Gastroesophageal sphincter (tissue), 4 donors: ENCODE measurements at regions not wholly inside any gene's neighbourhood (a gene's known extent, or its start where the extent isn't known, plus 50 kb on each side); places are given as distances from the start of the nearest gene placed in this dataset.
A peak's percentile ranks its signal among the peaks of the same experiment; 100 is the strongest.

ENCODE experiments used
- ATAC-seq: fragments of 150-250 bp; one replicate; pipeline ENCODE4 v1.9.1; 2016; ENCODE audit warnings: mild to moderate bottlenecking, moderate library complexity
- H3K27ac ChIP-seq, 4 donors: fragments of 200-600 bp; sonication (generic) in 3 of 4; 1 replicate in 3 of 4; 2 replicates in 1 of 4; pipeline ENCODE4 v1.5.1; 2016 to 2019
- H3K27me3 ChIP-seq: fragments of 200-600 bp; sonication (generic); one replicate; pipeline ENCODE4 v1.5.1; 2019
- H3K36me3 ChIP-seq, 2 donors: fragments of 200-600 bp; sonication (generic); one replicate each; pipeline ENCODE4 v1.5.1; 2019; ENCODE audit warnings: control low read depth in 1 of 2
- H3K4me1 ChIP-seq, 3 donors: fragments of 200-600 bp; sonication (generic); 1 replicate in 2 of 3; 2 replicates in 1 of 3; pipeline ENCODE4 v1.5.1; 2016 to 2019; ENCODE audit warnings: control low read depth in 2 of 3
- H3K4me3 ChIP-seq, 2 donors: fragments of 200-600 bp; sonication (generic); one replicate each; pipeline ENCODE4 v1.5.1; 2019; ENCODE audit warnings: mild to moderate bottlenecking in 1 of 2, moderate library complexity in 1 of 2
- H3K9me3 ChIP-seq, 3 donors: fragments of 200-600 bp; sonication (generic); one replicate each; pipeline ENCODE4 v1.5.1; 2017 to 2019; ENCODE audit warnings: control low read depth in 2 of 3
- CTCF ChIP-seq, 4 experiments: fragments of 200-600 bp in 2 of 4; fragments of 450-650 bp in 2 of 4; sonication (generic) in 1 of 4; IDR thresholded peaks; one replicate each; pipeline ENCODE4 v1.5.1; 2017 to 2019; ENCODE audit warnings: antibody characterized with exemption in 4 of 4, mild to moderate bottlenecking in 2 of 4, moderate library complexity in 2 of 4
- EP300 ChIP-seq: sonication (generic); formaldehyde crosslinking; IDR thresholded peaks from one replicate; pipeline ENCODE4 v1.6.1; 2017; ENCODE audit warnings: antibody characterized with exemption, mild to moderate bottlenecking
- POLR2A ChIP-seq, 2 donors: fragments of 450-650 bp; IDR thresholded peaks; one replicate each; pipeline ENCODE4 v1.6.1; 2017; ENCODE audit warnings: antibody characterized with exemption in 2 of 2, mild to moderate bottlenecking in 2 of 2, moderate library complexity in 1 of 2
- POLR2AphosphoS5 ChIP-seq: sonication (generic); formaldehyde crosslinking; IDR thresholded peaks from one replicate; pipeline ENCODE4 v1.6.1; 2017; ENCODE audit warnings: antibody characterized with exemption
- WGBS, 2 donors: methylation state at CpG; one replicate each; pipeline ENCODE4 v1.1.5; 2018; ENCODE audit warnings: low coverage in 1 of 2; 5-methylcytosine and 5-hydroxymethylcytosine counted together

- ATAC-seq: no peak
- no peaks in the 10 kb centered on the region for H3K9me3 ChIP-seq
- peaks cover 0 to 67% (median 17%) of the 10 kb centered on the region in 3 donors for H3K4me1 ChIP-seq
- H3K27me3 ChIP-seq: no peaks in the 10 kb centered on the region
- TF ChIP-seq POLR2A (IDR thresholded peaks at IDR 0.05) (no peak), CTCF (IDR thresholded peaks at IDR 0.05) (no peak), POLR2AphosphoS5 (no peak), EP300 (no peak)
- H3K36me3 ChIP-seq: no peaks in the 10 kb centered on the region
- H3K4me3 ChIP-seq: no peak overlapping the region
- WGBS, 2 donors: 75% methylated on average over 8 of the region's 11 CpGs; no CpG with 5 or more reads in 1 of the 2 donors
- H3K27ac ChIP-seq: peak overlapping the region in 1 of 4 donors; percentile 9
Measured at GRCh38 chr2:120803764-120804335, 68.2 kb downstream of the GLI2 start.

- Histone ChIP-seq H3K4me1 (peaks cover 0 to 61% (median 17%) of the 10 kb centered on the region in 3 donors), H3K36me3 (no peaks in the 10 kb centered on the region), H3K4me3 (no peak overlapping the region), H3K9me3 (no peaks in the 10 kb centered on the region), H3K27me3 (no peaks in the 10 kb centered on the region), H3K27ac (peak overlapping the region in 1 of 4 donors; percentile 64)
- TF ChIP-seq EP300 (no peak), POLR2AphosphoS5 (no peak), CTCF (IDR thresholded peaks at IDR 0.05) (no peak), POLR2A (IDR thresholded peaks at IDR 0.05) (no peak)
- ATAC-seq: no peak
- WGBS, 2 donors: 100% methylated on average over 1 of the region's 6 CpGs; no CpG with 5 or more reads in 1 of the 2 donors
Measured at GRCh38 chr2:120804459-120804858, 68.8 kb downstream of the GLI2 start.

- WGBS, 2 donors: 91 to 96% methylated on average over 6 to 7 of the region's 13 CpGs
- Histone ChIP-seq H3K36me3 (no peaks in the 10 kb centered on the region), H3K4me1 (peaks cover 0 to 55% (median 17%) of the 10 kb centered on the region in 3 donors), H3K27me3 (no peaks in the 10 kb centered on the region), H3K27ac (peak overlapping the region in 3 of 4 donors; percentile 20 to 64 (median 56)), H3K4me3 (no peak overlapping the region), H3K9me3 (no peaks in the 10 kb centered on the region)
- no peak for TF ChIP-seq CTCF (IDR thresholded peaks at IDR 0.05)
- no peak for ATAC-seq
Measured at GRCh38 chr2:120805011-120805410, 69.3 kb downstream of the GLI2 start.

GRCh38 chr2:120805602-120806001 lies 69.9 kb downstream of the GLI2 start:
- peak; percentile 13 for ATAC-seq
- Histone ChIP-seq H3K9me3 (no peaks in the 10 kb centered on the region), H3K4me3 (no peak overlapping the region), H3K27ac (peak overlapping the region in 3 of 4 donors; percentile 20 to 64 (median 56)), H3K4me1 (peaks cover 0 to 54% (median 17%) of the 10 kb centered on the region in 3 donors), H3K27me3 (no peaks in the 10 kb centered on the region), H3K36me3 (no peaks in the 10 kb centered on the region)
- TF ChIP-seq POLR2AphosphoS5: peak; percentile 79
- no peak for TF ChIP-seq CTCF (IDR thresholded peaks at IDR 0.05)
- WGBS, 2 donors: 27 to 29% methylated on average over 4 of the region's 4 CpGs

- TF ChIP-seq CTCF (IDR thresholded peaks at IDR 0.05): no peak
- no peak for TF ChIP-seq POLR2A (IDR thresholded peaks at IDR 0.05)
- TF ChIP-seq POLR2AphosphoS5: no peak
- TF ChIP-seq EP300: no peak
- Histone ChIP-seq H3K36me3 (peaks cover 0 to 4% of the 10 kb centered on the region in 2 donors), H3K27ac (no peak overlapping the region), H3K4me3 (no peak overlapping the region), H3K9me3 (no peaks in the 10 kb centered on the region), H3K27me3 (no peaks in the 10 kb centered on the region), H3K4me1 (peaks cover 0 to 45% (median 17%) of the 10 kb centered on the region in 3 donors)
- no CpG with 5 or more reads among the region's 10 CpGs for WGBS, 2 donors
- no peak for ATAC-seq
Measured at GRCh38 chr2:120807751-120808150, 72.1 kb downstream of the GLI2 start.
